ENCODE measurements at regions not wholly inside any gene's neighbourhood (a gene's known extent, or its start where the extent isn't known, plus 50 kb on each side); places are given as distances from the start of the nearest gene placed in this dataset.

- TF ChIP-seq CTCF (IDR thresholded peaks at IDR 0.05) (no peak), RELA (CRISPR knock-in tag; IDR thresholded peaks at IDR 0.05; ENCODE audit: borderline replicate concordance) (no peak), FOXJ3 (CRISPR knock-in tag; IDR thresholded peaks at IDR 0.05; ENCODE audit: borderline replicate concordance) (no peak), ZNF138 (CRISPR knock-in tag; conservative IDR thresholded peaks at IDR 0.05) (no peak), FOXK1 (CRISPR knock-in tag; IDR thresholded peaks at IDR 0.05) (no peak)
Measured at GRCh38 chr11:107232451-107232850, 214.2 kb upstream of the GUCY1A2 start.

Measured in WTC11 (cell line).